ENCODE measurements at regions not wholly inside any gene's neighbourhood (a gene's known extent, or its start where the extent isn't known, plus 50 kb on each side); places are given as distances from the start of the nearest gene placed in this dataset.

DNA sequence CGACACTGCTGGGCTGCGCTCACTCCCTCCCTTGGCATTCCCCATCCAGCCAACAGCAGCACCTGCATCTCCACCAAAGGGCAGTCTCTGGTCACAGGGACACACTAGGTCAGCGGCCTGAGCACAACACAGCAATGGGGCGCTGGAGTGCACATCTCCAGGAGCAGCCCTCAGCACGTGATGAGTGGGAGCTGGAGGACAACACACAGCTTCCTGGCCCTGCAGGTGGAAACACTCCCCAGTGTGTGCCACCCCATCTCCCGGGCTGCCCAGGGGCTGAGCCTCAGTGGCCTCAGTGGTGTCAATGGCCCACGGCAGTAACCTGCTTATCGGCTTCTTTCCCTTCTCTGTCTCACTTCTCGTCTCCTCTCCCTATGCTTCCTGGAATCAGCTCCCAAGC is 96.8 kb upstream of the VSTM2B start:
- Histone ChIP-seq H3K36me3 (replicated peaks in 1 of 2; ENCODE audit: control extremely low read depth in 1 of 2, control insufficient read depth in 1 of 2, extremely low read depth in 1 of 2, insufficient read depth in 2 of 2, low read length in 1 of 2) (no peaks in the 10 kb centered on the region), H3K9ac (ENCODE audit: low read length) (no peak overlapping the region), H3K4me1 (ENCODE audit: control insufficient read depth in 2 of 2, insufficient read depth in 2 of 2, low read length in 2 of 2) (no peaks in the 10 kb centered on the region), H3K27ac (ENCODE audit: low read length in 2 of 2) (no peak overlapping the region), H3K27me3 (replicated peaks in 1 of 4; ENCODE audit: control extremely low read depth in 1 of 4, control insufficient read depth in 3 of 4, insufficient read depth in 4 of 4, low read length in 3 of 4) (no peaks in the 10 kb centered on the region), H3K9me3 (ENCODE audit: control extremely low read depth in 1 of 3, control insufficient read depth in 2 of 3, insufficient read depth in 1 of 3, low read length in 2 of 3) (peaks cover 0 to 48% (median 0%) of the 10 kb centered on the region in 3 donors), H3K4me2 (replicated peaks; ENCODE audit: low read depth, low read length, poor library complexity, severe bottlenecking) (no peak overlapping the region), H4K20me1 (ENCODE audit: control insufficient read depth, insufficient read depth, low read length, poor library complexity, severe bottlenecking) (no peaks in the 10 kb centered on the region), H3K4me3 (ENCODE audit: control extremely low read depth in 1 of 5, extremely low read depth in 1 of 5, insufficient read depth in 1 of 5, low read depth in 2 of 5, low read length in 4 of 5) (no peak overlapping the region), H3K79me2 (ENCODE audit: control insufficient read depth, insufficient read depth, low read length) (no peaks in the 10 kb centered on the region), H2AFZ (ENCODE audit: insufficient read depth, low read depth, low read length, poor library complexity, severe bottlenecking) (no peak overlapping the region)
- POLR2A ChIA-PET: no interaction called here
- H3K4me1 Mint-ChIP-seq: no peaks in the 10 kb centered on the region
- no peaks in the 10 kb centered on the region for H3K27me3 Mint-ChIP-seq
- CTCF ChIA-PET: no interaction called here
- no peak overlapping the region for H3K27ac Mint-ChIP-seq
- no peak overlapping the region for H3K4me3 Mint-ChIP-seq
- intact Hi-C loops (cut with micrococcal nuclease): no loop called here
- TF ChIP-seq EZH2 (IDR thresholded peaks at IDR 0.05; ENCODE audit: borderline replicate concordance, insufficient read depth, low read depth, low read length, poor library complexity, severe bottlenecking): no peak
- TF ChIP-seq, protein P1, sequence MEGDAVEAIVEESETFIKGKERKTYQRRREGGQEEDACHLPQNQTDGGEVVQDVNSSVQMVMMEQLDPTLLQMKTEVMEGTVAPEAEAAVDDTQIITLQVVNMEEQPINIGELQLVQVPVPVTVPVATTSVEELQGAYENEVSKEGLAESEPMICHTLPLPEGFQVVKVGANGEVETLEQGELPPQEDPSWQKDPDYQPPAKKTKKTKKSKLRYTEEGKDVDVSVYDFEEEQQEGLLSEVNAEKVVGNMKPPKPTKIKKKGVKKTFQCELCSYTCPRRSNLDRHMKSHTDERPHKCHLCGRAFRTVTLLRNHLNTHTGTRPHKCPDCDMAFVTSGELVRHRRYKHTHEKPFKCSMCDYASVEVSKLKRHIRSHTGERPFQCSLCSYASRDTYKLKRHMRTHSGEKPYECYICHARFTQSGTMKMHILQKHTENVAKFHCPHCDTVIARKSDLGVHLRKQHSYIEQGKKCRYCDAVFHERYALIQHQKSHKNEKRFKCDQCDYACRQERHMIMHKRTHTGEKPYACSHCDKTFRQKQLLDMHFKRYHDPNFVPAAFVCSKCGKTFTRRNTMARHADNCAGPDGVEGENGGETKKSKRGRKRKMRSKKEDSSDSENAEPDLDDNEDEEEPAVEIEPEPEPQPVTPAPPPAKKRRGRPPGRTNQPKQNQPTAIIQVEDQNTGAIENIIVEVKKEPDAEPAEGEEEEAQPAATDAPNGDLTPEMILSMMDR (IDR thresholded peaks at IDR 0.05): no peak
- no peak for ATAC-seq (ENCODE audit: low read depth)
- no peaks in the 10 kb centered on the region for H3K9me3 Mint-ChIP-seq (ENCODE audit: insufficient read depth)
- no peak for DNase-seq
- WGBS (ENCODE audit: insufficient coverage): 78% methylated on average over 8 of the region's 9 CpGs

DNA sequence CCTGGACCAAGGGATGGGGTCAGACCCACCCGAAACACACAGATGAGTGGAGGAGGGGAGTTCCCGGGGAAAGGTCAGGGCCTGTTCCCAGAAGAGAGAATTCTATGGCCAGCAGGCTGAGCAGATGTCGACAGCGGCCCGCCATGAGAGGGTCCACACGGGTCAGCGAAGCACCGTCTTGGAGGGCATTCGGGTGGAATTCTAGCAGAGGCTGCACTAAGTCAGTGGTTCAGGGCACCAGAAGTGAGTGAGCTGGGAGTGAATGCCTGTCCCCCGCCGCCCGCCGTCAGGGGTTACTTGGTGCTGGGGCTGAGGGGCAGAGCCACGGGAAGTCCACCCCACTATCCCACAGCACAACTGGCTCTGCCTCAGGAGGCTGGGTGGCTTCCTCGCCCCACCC is 96.2 kb upstream of the VSTM2B start:
- Mint-ChIP-seq H3K4me3 (no peak overlapping the region), H3K4me1 (no peaks in the 10 kb centered on the region), H3K27ac (no peak overlapping the region), H3K27me3 (no peaks in the 10 kb centered on the region), H3K9me3 (ENCODE audit: insufficient read depth) (no peaks in the 10 kb centered on the region)
- DNase-seq (no peak), ATAC-seq (ENCODE audit: low read depth) (no peak)
- H3K27ac ChIP-seq (ENCODE audit: low read length in 2 of 2): no peak overlapping the region
- H3K27me3 ChIP-seq (replicated peaks in 1 of 4; ENCODE audit: control extremely low read depth in 1 of 4, control insufficient read depth in 3 of 4, insufficient read depth in 4 of 4, low read length in 3 of 4): no peaks in the 10 kb centered on the region
- peaks cover 0 to 44% (median 0%) of the 10 kb centered on the region in 3 donors for H3K9me3 ChIP-seq (ENCODE audit: control extremely low read depth in 1 of 3, control insufficient read depth in 2 of 3, insufficient read depth in 1 of 3, low read length in 2 of 3)
- POLR2A ChIA-PET: no interaction called here
- no peaks in the 10 kb centered on the region for H3K4me1 ChIP-seq (ENCODE audit: control insufficient read depth in 2 of 2, insufficient read depth in 2 of 2, low read length in 2 of 2)
- no peaks in the 10 kb centered on the region for H3K36me3 ChIP-seq (replicated peaks in 1 of 2; ENCODE audit: control extremely low read depth in 1 of 2, control insufficient read depth in 1 of 2, extremely low read depth in 1 of 2, insufficient read depth in 2 of 2, low read length in 1 of 2)
- TF ChIP-seq EZH2 (IDR thresholded peaks at IDR 0.05; ENCODE audit: borderline replicate concordance, insufficient read depth, low read depth, low read length, poor library complexity, severe bottlenecking): no peak
- TF ChIP-seq, protein P1 (IDR thresholded peaks at IDR 0.05): no peak
- H3K4me2 ChIP-seq (replicated peaks; ENCODE audit: low read depth, low read length, poor library complexity, severe bottlenecking): no peak overlapping the region
- no peaks in the 10 kb centered on the region for H3K79me2 ChIP-seq (ENCODE audit: control insufficient read depth, insufficient read depth, low read length)
- CTCF ChIA-PET: no interaction called here
- no peak overlapping the region for H3K9ac ChIP-seq (ENCODE audit: low read length)
- intact Hi-C loops (cut with micrococcal nuclease): no loop called here
- no peak overlapping the region for H2AFZ ChIP-seq (ENCODE audit: insufficient read depth, low read depth, low read length, poor library complexity, severe bottlenecking)
- no peak overlapping the region for H3K4me3 ChIP-seq (ENCODE audit: control extremely low read depth in 1 of 5, extremely low read depth in 1 of 5, insufficient read depth in 1 of 5, low read depth in 2 of 5, low read length in 4 of 5)
- WGBS (ENCODE audit: insufficient coverage): 95% methylated on average over 9 of the region's 15 CpGs
- H4K20me1 ChIP-seq (ENCODE audit: control insufficient read depth, insufficient read depth, low read length, poor library complexity, severe bottlenecking): no peaks in the 10 kb centered on the region
